Liver (tissue), 8 donors: ENCODE measurements at regions not wholly inside any gene's neighbourhood (a gene's known extent, or its start where the extent isn't known, plus 50 kb on each side); places are given as distances from the start of the nearest gene placed in this dataset.

Experiments used
- DNase-seq: peaks from one replicate; pipeline ENCODE4 v3.0.0-alpha.2; 2017; ENCODE audit warnings: low spot score
- H3K27ac ChIP-seq, 2 donors: one replicate each; pipeline ENCODE4 v1.7.0; 2013; ENCODE audit warnings: inconsistent platforms in 2 of 2, low read length in 2 of 2, control low read depth in 1 of 2, low read depth in 1 of 2, mild to moderate bottlenecking in 1 of 2
- H3K27me3 ChIP-seq, 4 donors: one replicate each; pipeline versions ENCODE4 v1.6.1 to v1.7.0; 2013; ENCODE audit warnings: low read length in 3 of 4, inconsistent platforms in 1 of 4, mild to moderate bottlenecking in 1 of 4, moderate library complexity in 1 of 4; ENCODE audit not compliant: control insufficient read depth in 4 of 4, insufficient read depth in 4 of 4
- H3K36me3 ChIP-seq, 4 donors: one replicate each; pipeline versions ENCODE4 v1.6.1 to v1.7.0; 2013; ENCODE audit warnings: low read length in 3 of 4, mild to moderate bottlenecking in 3 of 4, low read depth in 1 of 4, moderate library complexity in 1 of 4; ENCODE audit not compliant: control insufficient read depth in 4 of 4, insufficient read depth in 3 of 4
- H3K4me1 ChIP-seq, 4 donors: one replicate each; pipeline versions ENCODE4 v1.6.1 to v1.7.0; 2013; ENCODE audit warnings: low read length in 3 of 4, mild to moderate bottlenecking in 3 of 4, moderate library complexity in 1 of 4; ENCODE audit not compliant: control insufficient read depth in 4 of 4, insufficient read depth in 4 of 4
- H3K4me3 ChIP-seq, 3 donors: one replicate each; pipeline versions ENCODE4 v1.6.1 to v1.7.0; 2013; ENCODE audit warnings: low read length in 3 of 3, control low read depth in 1 of 3, low read depth in 1 of 3, mild to moderate bottlenecking in 1 of 3
- H3K9ac ChIP-seq, 2 donors: one replicate each; pipeline ENCODE4 v1.7.0; 2013; ENCODE audit warnings: low read length in 2 of 2, mild to moderate bottlenecking in 2 of 2, moderate library complexity in 2 of 2, control low read depth in 1 of 2, low read depth in 1 of 2
- H3K9me3 ChIP-seq, 4 donors: one replicate each; pipeline versions ENCODE4 v1.6.1 to v1.7.0; 2013; ENCODE audit warnings: low read length in 3 of 4; ENCODE audit not compliant: control insufficient read depth in 4 of 4
- CTCF ChIP-seq: fragments of 150-350 bp; IDR thresholded peaks from 2 replicates; pipeline ENCODE4 v1.5.1; 2017; ENCODE audit warnings: improper control_type of control experiment, low read depth, low read length; ENCODE audit not compliant: missing input control
- EGR1 ChIP-seq, 2 donors: IDR thresholded peaks; 2 replicates each; pipeline ENCODE4 v1.6.1; 2016 to 2018; ENCODE audit warnings: antibody characterized with exemption in 2 of 2, low read depth in 2 of 2
- FOXA1 ChIP-seq: IDR thresholded peaks from 2 replicates; pipeline ENCODE4 v1.6.1; 2016; ENCODE audit warnings: antibody characterized with exemption
- FOXA2 ChIP-seq: IDR thresholded peaks from 2 replicates; pipeline ENCODE4 v1.6.1; 2016; ENCODE audit warnings: antibody characterized with exemption
- GABPA ChIP-seq, 2 donors: IDR thresholded peaks in 1 of 2; conservative IDR thresholded peaks in 1 of 2; 2 replicates each; pipeline ENCODE4 v1.6.1; 2016; ENCODE audit warnings: antibody characterized with exemption in 2 of 2, mild to moderate bottlenecking in 1 of 2, moderate library complexity in 1 of 2
- HNF4A ChIP-seq, 2 donors: conservative IDR thresholded peaks; 2 replicates each; pipeline ENCODE4 v1.6.1; 2016; ENCODE audit warnings: antibody characterized with exemption in 2 of 2, mild to moderate bottlenecking in 2 of 2
- HNF4G ChIP-seq: IDR thresholded peaks from 2 replicates; pipeline ENCODE4 v1.6.1; 2016; ENCODE audit warnings: antibody characterized with exemption
- JUND ChIP-seq, 2 donors: IDR thresholded peaks; 2 replicates each; pipeline ENCODE4 v1.6.1; 2016; ENCODE audit warnings: antibody characterized with exemption in 2 of 2
- MAX ChIP-seq: IDR thresholded peaks from 2 replicates; pipeline ENCODE4 v1.6.1; 2016; ENCODE audit warnings: antibody characterized with exemption
- NR2F2 ChIP-seq: IDR thresholded peaks from 2 replicates; pipeline ENCODE4 v1.6.1; 2016; ENCODE audit warnings: antibody characterized with exemption
- RAD21 ChIP-seq, 2 donors: IDR thresholded peaks; 2 replicates each; pipeline ENCODE4 v1.6.1; 2016; ENCODE audit warnings: antibody characterized with exemption in 2 of 2, mild to moderate bottlenecking in 2 of 2
- REST ChIP-seq: IDR thresholded peaks from 2 replicates; pipeline ENCODE4 v1.6.1; 2016; ENCODE audit warnings: antibody characterized with exemption, mild to moderate bottlenecking
- RXRA ChIP-seq, 2 donors: IDR thresholded peaks; 2 replicates each; pipeline ENCODE4 v1.6.1; 2017 to 2018; ENCODE audit warnings: antibody characterized with exemption in 2 of 2, mild to moderate bottlenecking in 1 of 2
- SP1 ChIP-seq: IDR thresholded peaks from 2 replicates; pipeline ENCODE4 v1.6.1; 2018; ENCODE audit warnings: antibody characterized with exemption, mild to moderate bottlenecking
- TAF1 ChIP-seq: conservative IDR thresholded peaks from 2 replicates; pipeline ENCODE4 v1.6.1; 2016; ENCODE audit warnings: antibody characterized with exemption, mild to moderate bottlenecking
- YY1 ChIP-seq: IDR thresholded peaks from 2 replicates; pipeline ENCODE4 v1.6.1; 2016; ENCODE audit warnings: antibody characterized with exemption, mild to moderate bottlenecking
- WGBS: extraction: QIAGEN DNeasy Blood & Tissue Kit; methylation state at CpG from one replicate; pipeline ENCODE4 v1.1.7; 2013; 5-methylcytosine and 5-hydroxymethylcytosine counted together
- TF ChIP-seq, protein P1 (sequence below): IDR thresholded peaks from 2 replicates; pipeline ENCODE4 v1.6.1; 2016; ENCODE audit warnings: antibody characterized with exemption
- TF ChIP-seq, protein P2 (sequence below): IDR thresholded peaks from 2 replicates; pipeline ENCODE4 v1.6.1; 2016; ENCODE audit warnings: antibody characterized with exemption
- donor health status: healthy.
- donor health status: healthy.
- donor health status: healthy.
- donor health status: healthy.
- donor health status: healthy.

- Histone ChIP-seq H3K9me3 (no peaks in the 10 kb centered on the region), H3K27ac (no peak overlapping the region), H3K9ac (no peak overlapping the region), H3K4me1 (peaks cover 0 to 7% (median under 1%) of the 10 kb centered on the region in 4 donors), H3K4me3 (no peak overlapping the region), H3K36me3 (no peaks in the 10 kb centered on the region), H3K27me3 (no peaks in the 10 kb centered on the region)
- 88% methylated on average over 4 of the region's 4 CpGs for WGBS
- TF ChIP-seq, protein P1, sequence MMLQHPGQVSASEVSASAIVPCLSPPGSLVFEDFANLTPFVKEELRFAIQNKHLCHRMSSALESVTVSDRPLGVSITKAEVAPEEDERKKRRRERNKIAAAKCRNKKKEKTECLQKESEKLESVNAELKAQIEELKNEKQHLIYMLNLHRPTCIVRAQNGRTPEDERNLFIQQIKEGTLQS, result no peak
- TF ChIP-seq GABPA (IDR thresholded peaks at IDR 0.05 in 1 of 2, conservative IDR thresholded peaks at IDR 0.05 in 1 of 2), result no peak
- TF ChIP-seq TAF1, result no peak
- TF ChIP-seq YY1, result no peak
- no peak for TF ChIP-seq HNF4G
- DNase-seq, result no peak
Measured at GRCh38 chr9:4389755-4390154, 89.9 kb upstream of the GLIS3 start.

- DNase-seq, result no peak
- TF ChIP-seq REST, result no peak
- no peak for TF ChIP-seq FOXA1
- no peak for TF ChIP-seq TAF1
- no peak for TF ChIP-seq NR2F2
- TF ChIP-seq EGR1 (IDR thresholded peaks at IDR 0.05; ENCODE audit: low read depth in 2 of 2), result no peak
- TF ChIP-seq SP1, result no peak
- TF ChIP-seq CTCF, result no peak
- TF ChIP-seq GABPA (IDR thresholded peaks at IDR 0.05 in 1 of 2, conservative IDR thresholded peaks at IDR 0.05 in 1 of 2), result no peak
- TF ChIP-seq, protein P2, sequence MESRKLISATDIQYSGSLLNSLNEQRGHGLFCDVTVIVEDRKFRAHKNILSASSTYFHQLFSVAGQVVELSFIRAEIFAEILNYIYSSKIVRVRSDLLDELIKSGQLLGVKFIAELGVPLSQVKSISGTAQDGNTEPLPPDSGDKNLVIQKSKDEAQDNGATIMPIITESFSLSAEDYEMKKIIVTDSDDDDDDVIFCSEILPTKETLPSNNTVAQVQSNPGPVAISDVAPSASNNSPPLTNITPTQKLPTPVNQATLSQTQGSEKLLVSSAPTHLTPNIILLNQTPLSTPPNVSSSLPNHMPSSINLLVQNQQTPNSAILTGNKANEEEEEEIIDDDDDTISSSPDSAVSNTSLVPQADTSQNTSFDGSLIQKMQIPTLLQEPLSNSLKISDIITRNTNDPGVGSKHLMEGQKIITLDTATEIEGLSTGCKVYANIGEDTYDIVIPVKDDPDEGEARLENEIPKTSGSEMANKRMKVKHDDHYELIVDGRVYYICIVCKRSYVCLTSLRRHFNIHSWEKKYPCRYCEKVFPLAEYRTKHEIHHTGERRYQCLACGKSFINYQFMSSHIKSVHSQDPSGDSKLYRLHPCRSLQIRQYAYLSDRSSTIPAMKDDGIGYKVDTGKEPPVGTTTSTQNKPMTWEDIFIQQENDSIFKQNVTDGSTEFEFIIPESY, result no peak
- TF ChIP-seq JUND (IDR thresholded peaks at IDR 0.05), result no peak
- no peak for TF ChIP-seq MAX
- no peak for TF ChIP-seq RAD21 (IDR thresholded peaks at IDR 0.05)
- no peak for TF ChIP-seq FOXA2
- no peak for TF ChIP-seq YY1
- TF ChIP-seq, protein P1, result no peak
- TF ChIP-seq RXRA (IDR thresholded peaks at IDR 0.05), result no peak
- no peak for TF ChIP-seq HNF4G
- TF ChIP-seq HNF4A (conservative IDR thresholded peaks at IDR 0.05), result no peak
- Histone ChIP-seq H3K36me3 (no peaks in the 10 kb centered on the region), H3K4me3 (no peak overlapping the region), H3K4me1 (peaks cover 0 to 8% (median under 1%) of the 10 kb centered on the region in 4 donors), H3K9ac (no peak overlapping the region), H3K9me3 (no peaks in the 10 kb centered on the region), H3K27ac (no peak overlapping the region), H3K27me3 (no peaks in the 10 kb centered on the region)
- WGBS, result 91% methylated on average over 5 of the region's 5 CpGs
Measured at GRCh38 chr9:4389003-4389402, 89.1 kb upstream of the GLIS3 start.
